CD4-positive, alpha-beta T cell treated with Interleukin-4 for 4 hours (primary cell): ENCODE measurements at regions not wholly inside any gene's neighbourhood (a gene's known extent, or its start where the extent isn't known, plus 50 kb on each side); places are given as distances from the start of the nearest gene placed in this dataset.
"Not testable (repeated sequence)": the region's sequence is repeated elsewhere in the genome, so short reads cannot be mapped to it uniquely, and the experiment has no call there.

Source experiments
- DNase-seq: peaks from one replicate; pipeline ENCODE4 v3.0.0-alpha.2; 2020

- DNase-seq = no peak
These were observed 1328.9 kb downstream of the BRD1 start for GRCh38 chr22:48498526-48499331.

- DNase-seq = not testable (repeated sequence)
These were observed 1329.7 kb downstream of the BRD1 start for GRCh38 chr22:48497743-48498520.

GRCh38 chr22:48496987-48497650 is 1330.6 kb downstream of the BRD1 start:
- DNase-seq = no peak

DNA sequence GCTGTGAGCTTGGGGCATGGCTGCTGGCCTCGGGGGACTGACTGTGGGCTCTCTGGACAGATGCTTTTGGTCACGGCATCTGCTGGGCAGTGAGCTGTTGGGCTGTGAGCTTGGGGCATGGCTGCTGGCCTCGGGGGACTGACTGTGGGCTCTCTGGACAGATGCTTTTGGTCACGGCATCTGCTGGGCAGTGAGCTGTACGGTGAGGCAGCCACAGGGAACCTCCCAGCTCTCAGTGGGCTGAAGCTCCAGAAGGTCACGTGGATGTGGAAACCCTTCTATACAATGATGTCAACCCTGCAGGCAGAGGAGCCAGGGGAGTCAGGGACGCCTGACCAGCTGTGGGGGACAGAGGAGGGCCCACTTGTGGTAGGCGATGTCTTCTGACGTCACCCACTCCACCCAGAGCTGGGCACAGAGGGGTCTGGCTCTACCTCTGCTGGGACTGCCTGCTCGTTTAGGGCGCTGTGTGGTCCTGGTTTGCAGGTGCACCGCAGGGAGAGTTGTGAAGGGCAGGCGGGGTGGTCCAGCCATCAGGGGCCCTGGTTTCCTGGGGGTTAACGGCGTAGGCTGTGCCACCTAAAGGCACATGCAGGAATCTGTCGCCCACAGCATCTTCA is 1331.3 kb downstream of the BRD1 start:
- DNase-seq = no peak

DNA sequence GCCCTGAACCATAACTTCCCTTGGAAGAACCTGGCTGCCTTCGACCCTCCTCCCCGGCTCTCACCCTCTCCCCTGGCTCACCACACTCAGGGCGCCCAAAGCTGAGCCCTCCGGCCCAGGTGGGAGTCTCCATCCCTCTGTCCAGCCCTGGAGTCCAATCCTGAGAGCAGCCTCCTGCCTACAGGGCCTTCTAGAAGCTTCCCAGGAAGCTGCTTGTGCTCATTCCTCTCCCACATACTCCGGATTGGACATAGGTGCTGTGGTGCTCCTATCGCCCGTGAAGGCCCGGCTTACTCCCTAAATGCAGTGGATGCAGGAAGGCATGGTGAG is 1332.0 kb downstream of the BRD1 start:
- no peak for DNase-seq

- no peak for DNase-seq
These were observed 1332.5 kb downstream of the BRD1 start for GRCh38 chr22:48494968-48495750.

- no peak for DNase-seq
These were observed 1333.3 kb downstream of the BRD1 start for GRCh38 chr22:48494256-48494967.

GRCh38 chr22:48493733-48494132 is 1333.9 kb downstream of the BRD1 start:
- no peak for DNase-seq

- peak; percentile 32 for DNase-seq
These were observed 1335.0 kb downstream of the BRD1 start for GRCh38 chr22:48492366-48493320.

- DNase-seq = no peak
These were observed 1336.2 kb downstream of the BRD1 start for GRCh38 chr22:48491451-48491941.

GRCh38 chr22:48490500-48491411 is 1336.9 kb downstream of the BRD1 start:
- no peak for DNase-seq

- no peak for DNase-seq
These were observed 1337.8 kb downstream of the BRD1 start for GRCh38 chr22:48489551-48490499.

DNA sequence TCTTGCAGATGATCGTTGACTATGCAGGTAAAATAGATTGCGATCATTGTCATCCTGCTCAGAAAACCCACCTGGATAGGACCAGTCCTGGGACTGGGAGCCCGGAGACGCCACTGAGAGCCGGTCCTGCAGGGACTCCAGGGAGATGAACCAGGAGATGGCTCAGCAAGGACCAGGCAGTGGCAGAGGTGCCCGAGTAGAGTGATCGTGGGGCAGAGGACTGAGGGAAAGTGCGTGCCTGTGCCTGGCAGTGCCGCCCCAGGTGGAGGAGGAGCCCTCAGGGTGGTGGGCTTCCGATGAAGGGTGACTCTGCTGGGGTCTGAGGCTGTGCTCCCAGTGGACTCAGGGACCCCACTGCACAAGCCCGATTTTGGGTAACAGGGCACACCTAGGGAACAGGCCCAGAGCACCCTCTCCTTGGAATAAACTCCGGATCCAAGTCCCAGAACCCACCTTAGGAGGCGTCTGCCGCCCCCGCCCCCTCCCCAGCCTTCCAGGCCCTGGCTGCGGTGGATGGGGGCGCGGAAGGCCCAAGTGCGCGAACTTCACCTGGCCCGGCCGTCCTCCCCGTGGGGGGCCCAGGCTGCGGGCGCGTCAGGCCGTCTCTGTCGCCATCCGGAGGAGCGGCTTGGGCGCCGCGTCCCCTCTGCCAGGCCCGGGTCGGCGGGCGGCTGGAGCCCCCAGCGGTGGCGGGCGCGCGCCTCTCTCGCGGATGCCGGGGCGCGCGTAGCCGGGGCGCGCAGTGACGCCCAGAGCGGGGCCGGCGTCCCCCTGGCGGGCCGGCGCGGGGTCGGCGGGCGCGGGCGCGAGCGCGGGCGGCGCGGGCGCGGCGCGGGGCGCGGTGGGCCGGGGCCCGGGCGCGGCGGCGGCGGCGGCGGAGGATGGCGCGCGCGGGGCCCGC is 1338.8 kb downstream of the BRD1 start:
- no peak for DNase-seq

DNA sequence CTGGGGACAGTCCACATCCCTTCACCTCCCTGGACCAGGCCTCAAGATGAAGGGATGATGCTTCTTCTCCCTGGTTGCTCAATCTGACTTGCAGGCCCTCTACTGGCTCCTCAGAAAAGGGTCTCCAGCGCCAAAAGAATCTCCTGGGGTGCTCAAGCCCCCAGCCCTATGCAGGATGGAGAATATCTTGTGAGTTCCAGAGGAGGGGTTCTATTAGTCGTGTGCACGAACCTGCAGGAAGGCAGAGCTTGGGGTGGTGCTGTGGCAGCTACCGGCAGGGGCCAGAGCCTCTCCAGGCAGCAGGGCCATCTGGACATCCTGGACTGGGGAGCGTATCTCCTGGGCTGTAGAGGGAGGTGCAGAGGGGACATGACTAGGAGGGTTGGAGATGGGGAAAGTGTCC is 1339.5 kb downstream of the BRD1 start:
- no peak for DNase-seq

- DNase-seq = no peak
These were observed 1341.1 kb downstream of the BRD1 start for GRCh38 chr22:48486558-48486957.

DNA sequence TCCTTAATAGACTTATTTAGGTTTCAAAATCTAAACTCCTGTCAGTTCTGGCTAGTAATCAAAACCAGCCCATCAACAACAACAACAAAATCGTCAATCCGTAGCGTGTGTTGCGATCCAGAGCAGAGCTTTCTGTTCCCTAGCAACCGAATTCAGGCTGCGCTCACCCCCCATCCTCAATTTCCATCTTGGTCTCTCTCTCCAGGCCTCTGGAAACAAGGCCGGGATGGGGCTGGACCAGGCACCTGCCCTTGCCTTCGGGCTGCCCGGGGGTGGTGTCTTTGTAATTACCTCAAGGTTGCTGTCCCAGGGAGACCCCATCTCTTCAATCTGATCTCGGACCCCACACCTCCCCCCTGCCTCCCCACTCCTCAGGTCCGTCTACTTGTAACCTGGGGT is 1341.5 kb downstream of the BRD1 start:
- no peak for DNase-seq
